Panc1 (cell line): ENCODE measurements at regions not wholly inside any gene's neighbourhood (a gene's known extent, or its start where the extent isn't known, plus 50 kb on each side); places are given as distances from the start of the nearest gene placed in this dataset.

Experiments
- POLR2AphosphoS5 ChIP-seq: IDR thresholded peaks from 2 replicates; pipeline ENCODE4 v1.6.1; 2012; ENCODE audit warnings: mild to moderate bottlenecking, low read depth, low read length, moderate library complexity
- TF ChIP-seq, protein P1 (sequence below): fragments of 450-650 bp; IDR thresholded peaks from 2 replicates; pipeline ENCODE4 v1.5.1; 2017; ENCODE audit warnings: mild to moderate bottlenecking
- TF ChIP-seq, protein P2 (sequence below), 2 experiments: IDR thresholded peaks; 2 replicates each; pipeline ENCODE4 v1.6.1; 2011 to 2012; ENCODE audit warnings: low read depth in 2 of 2, control low read depth in 1 of 2, low read length in 1 of 2, mild to moderate bottlenecking in 1 of 2, moderate library complexity in 1 of 2; ENCODE audit not compliant: insufficient read depth in 1 of 2

DNA sequence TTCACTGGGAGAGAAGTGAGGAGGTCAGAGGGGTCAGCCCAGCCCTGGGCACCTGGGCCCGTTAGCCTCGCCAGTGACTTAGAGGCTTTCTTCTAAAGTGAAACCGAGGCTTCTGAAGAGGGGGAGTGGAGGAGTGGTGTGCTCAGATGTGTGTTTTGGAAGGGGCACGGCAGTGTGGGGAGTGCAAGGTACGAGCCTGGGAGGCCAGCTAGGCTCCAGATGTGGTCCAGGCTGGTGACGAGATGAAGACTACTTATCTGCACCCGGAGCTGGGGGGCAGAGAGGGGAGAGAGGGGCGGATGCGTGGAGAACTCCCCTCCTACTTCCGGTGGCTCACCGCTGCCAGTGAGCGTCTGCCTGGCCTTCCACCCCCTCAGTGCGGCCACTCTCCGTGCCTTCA, 371.3 kb upstream of the HS6ST1 start:
- TF ChIP-seq, protein P1, sequence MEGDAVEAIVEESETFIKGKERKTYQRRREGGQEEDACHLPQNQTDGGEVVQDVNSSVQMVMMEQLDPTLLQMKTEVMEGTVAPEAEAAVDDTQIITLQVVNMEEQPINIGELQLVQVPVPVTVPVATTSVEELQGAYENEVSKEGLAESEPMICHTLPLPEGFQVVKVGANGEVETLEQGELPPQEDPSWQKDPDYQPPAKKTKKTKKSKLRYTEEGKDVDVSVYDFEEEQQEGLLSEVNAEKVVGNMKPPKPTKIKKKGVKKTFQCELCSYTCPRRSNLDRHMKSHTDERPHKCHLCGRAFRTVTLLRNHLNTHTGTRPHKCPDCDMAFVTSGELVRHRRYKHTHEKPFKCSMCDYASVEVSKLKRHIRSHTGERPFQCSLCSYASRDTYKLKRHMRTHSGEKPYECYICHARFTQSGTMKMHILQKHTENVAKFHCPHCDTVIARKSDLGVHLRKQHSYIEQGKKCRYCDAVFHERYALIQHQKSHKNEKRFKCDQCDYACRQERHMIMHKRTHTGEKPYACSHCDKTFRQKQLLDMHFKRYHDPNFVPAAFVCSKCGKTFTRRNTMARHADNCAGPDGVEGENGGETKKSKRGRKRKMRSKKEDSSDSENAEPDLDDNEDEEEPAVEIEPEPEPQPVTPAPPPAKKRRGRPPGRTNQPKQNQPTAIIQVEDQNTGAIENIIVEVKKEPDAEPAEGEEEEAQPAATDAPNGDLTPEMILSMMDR: no peak
- TF ChIP-seq POLR2AphosphoS5: no peak
- TF ChIP-seq, protein P2, sequence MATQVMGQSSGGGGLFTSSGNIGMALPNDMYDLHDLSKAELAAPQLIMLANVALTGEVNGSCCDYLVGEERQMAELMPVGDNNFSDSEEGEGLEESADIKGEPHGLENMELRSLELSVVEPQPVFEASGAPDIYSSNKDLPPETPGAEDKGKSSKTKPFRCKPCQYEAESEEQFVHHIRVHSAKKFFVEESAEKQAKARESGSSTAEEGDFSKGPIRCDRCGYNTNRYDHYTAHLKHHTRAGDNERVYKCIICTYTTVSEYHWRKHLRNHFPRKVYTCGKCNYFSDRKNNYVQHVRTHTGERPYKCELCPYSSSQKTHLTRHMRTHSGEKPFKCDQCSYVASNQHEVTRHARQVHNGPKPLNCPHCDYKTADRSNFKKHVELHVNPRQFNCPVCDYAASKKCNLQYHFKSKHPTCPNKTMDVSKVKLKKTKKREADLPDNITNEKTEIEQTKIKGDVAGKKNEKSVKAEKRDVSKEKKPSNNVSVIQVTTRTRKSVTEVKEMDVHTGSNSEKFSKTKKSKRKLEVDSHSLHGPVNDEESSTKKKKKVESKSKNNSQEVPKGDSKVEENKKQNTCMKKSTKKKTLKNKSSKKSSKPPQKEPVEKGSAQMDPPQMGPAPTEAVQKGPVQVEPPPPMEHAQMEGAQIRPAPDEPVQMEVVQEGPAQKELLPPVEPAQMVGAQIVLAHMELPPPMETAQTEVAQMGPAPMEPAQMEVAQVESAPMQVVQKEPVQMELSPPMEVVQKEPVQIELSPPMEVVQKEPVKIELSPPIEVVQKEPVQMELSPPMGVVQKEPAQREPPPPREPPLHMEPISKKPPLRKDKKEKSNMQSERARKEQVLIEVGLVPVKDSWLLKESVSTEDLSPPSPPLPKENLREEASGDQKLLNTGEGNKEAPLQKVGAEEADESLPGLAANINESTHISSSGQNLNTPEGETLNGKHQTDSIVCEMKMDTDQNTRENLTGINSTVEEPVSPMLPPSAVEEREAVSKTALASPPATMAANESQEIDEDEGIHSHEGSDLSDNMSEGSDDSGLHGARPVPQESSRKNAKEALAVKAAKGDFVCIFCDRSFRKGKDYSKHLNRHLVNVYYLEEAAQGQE (IDR thresholded peaks at IDR 0.05; ENCODE audit: insufficient read depth in 1 of 2, low read depth in 2 of 2, low read length in 1 of 2): no peak
